Femur (tissue), 1 donor: ENCODE measurements at regions not wholly inside any gene's neighbourhood (a gene's known extent, or its start where the extent isn't known, plus 50 kb on each side); places are given as distances from the start of the nearest gene placed in this dataset.
"Not testable (repeated sequence)": the region's sequence is repeated elsewhere in the genome, so short reads cannot be mapped to it uniquely, and the experiment has no call there.

Experiments used
- DNase-seq: peaks from one replicate; pipeline ENCODE4 v3.0.0-alpha.2; 2017

- DNase-seq: no peak
These were observed 251.4 kb downstream of the KIF20B start for GRCh38 chr10:89952751-89953150.

GRCh38 chr10:89954061-89954460 lies 252.7 kb downstream of the KIF20B start:
- DNase-seq: no peak

GRCh38 chr10:89954787-89955566 lies 253.6 kb downstream of the KIF20B start:
- no peak for DNase-seq

- DNase-seq: no peak
These were observed 258.2 kb downstream of the KIF20B start for GRCh38 chr10:89959433-89960110.

- no peak for DNase-seq
These were observed 262.2 kb downstream of the KIF20B start for GRCh38 chr10:89963451-89964102.

- DNase-seq: no peak
These were observed 264.8 kb downstream of the KIF20B start for GRCh38 chr10:89966211-89966610.

- no peak for DNase-seq
These were observed 271.9 kb downstream of the KIF20B start for GRCh38 chr10:89973326-89973725.

GRCh38 chr10:89975071-89975470 lies 273.7 kb downstream of the KIF20B start:
- DNase-seq: no peak

- no peak for DNase-seq
These were observed 274.4 kb downstream of the KIF20B start for GRCh38 chr10:89975771-89976170.

GRCh38 chr10:89978081-89978480 lies 276.7 kb downstream of the KIF20B start:
- DNase-seq: no peak

GRCh38 chr10:89979726-89980125 lies 278.3 kb downstream of the KIF20B start:
- no peak for DNase-seq

GRCh38 chr10:89980166-89980565 lies 278.8 kb downstream of the KIF20B start:
- DNase-seq: no peak

GRCh38 chr10:89981891-89982290 lies 280.5 kb downstream of the KIF20B start:
- DNase-seq: peak; percentile 29

- DNase-seq: no peak
These were observed 284.1 kb downstream of the KIF20B start for GRCh38 chr10:89985446-89985845.

GRCh38 chr10:89988361-89988760 lies 287.0 kb downstream of the KIF20B start:
- DNase-seq: not testable (repeated sequence)

GRCh38 chr10:89992575-89992974 lies 291.2 kb downstream of the KIF20B start:
- no peak for DNase-seq

GRCh38 chr10:90007226-90007625 lies 305.8 kb downstream of the KIF20B start:
- DNase-seq: no peak

GRCh38 chr10:90011281-90011680 lies 309.9 kb downstream of the KIF20B start:
- not testable (repeated sequence) for DNase-seq

- no peak for DNase-seq
These were observed 317.4 kb downstream of the KIF20B start for GRCh38 chr10:90018819-90019218.

- no peak for DNase-seq
These were observed 319.1 kb downstream of the KIF20B start for GRCh38 chr10:90020506-90020905.

- DNase-seq: no peak
These were observed 322.6 kb downstream of the KIF20B start for GRCh38 chr10:90023950-90024349.

GRCh38 chr10:90028312-90028711 lies 326.9 kb downstream of the KIF20B start:
- no peak for DNase-seq

GRCh38 chr10:90031776-90032175 lies 330.4 kb downstream of the KIF20B start:
- no peak for DNase-seq

- DNase-seq: no peak
These were observed 331.1 kb downstream of the KIF20B start for GRCh38 chr10:90032519-90032918.
